HS-5 (cell line): ENCODE measurements at regions not wholly inside any gene's neighbourhood (a gene's known extent, or its start where the extent isn't known, plus 50 kb on each side); places are given as distances from the start of the nearest gene placed in this dataset.
"Not testable (repeated sequence)": the region's sequence is repeated elsewhere in the genome, so short reads cannot be mapped to it uniquely, and the experiment has no call there.

ENCODE experiments used
- DNase-seq: peaks from one replicate; pipeline ENCODE4 v3.0.0-alpha.2; 2012; ENCODE audit warnings: low read depth

GRCh38 chr13:21228738-21229137 lies 52.3 kb downstream of the MRPL57 start:
- DNase-seq: no peak

GRCh38 chr13:21229241-21230024 lies 53.0 kb downstream of the MRPL57 start:
- no peak for DNase-seq

GRCh38 chr13:21230516-21230915 lies 54.1 kb downstream of the MRPL57 start:
- no peak for DNase-seq

GRCh38 chr13:21231426-21231940 lies 55.0 kb downstream of the MRPL57 start:
- DNase-seq: no peak

GRCh38 chr13:21232196-21232595 lies 55.7 kb downstream of the MRPL57 start:
- no peak for DNase-seq

- no peak for DNase-seq
These were observed 56.1 kb downstream of the MRPL57 start for GRCh38 chr13:21232599-21232998.

GRCh38 chr13:21233086-21233485 lies 56.6 kb downstream of the MRPL57 start:
- no peak for DNase-seq

- no peak for DNase-seq
These were observed 58.1 kb downstream of the MRPL57 start for GRCh38 chr13:21234526-21234925.

- no peak for DNase-seq
These were observed 58.7 kb downstream of the MRPL57 start for GRCh38 chr13:21235174-21235573.

- DNase-seq: no peak
These were observed 60.6 kb downstream of the MRPL57 start for GRCh38 chr13:21237081-21237480.

GRCh38 chr13:21238267-21238666 lies 61.8 kb downstream of the MRPL57 start:
- DNase-seq: no peak

GRCh38 chr13:21240586-21240985 lies 64.1 kb downstream of the MRPL57 start:
- DNase-seq: peak; percentile 1

GRCh38 chr13:21242236-21242635 lies 65.8 kb downstream of the MRPL57 start:
- DNase-seq: no peak

GRCh38 chr13:21243045-21243897 lies 66.8 kb downstream of the MRPL57 start:
- no peak for DNase-seq

GRCh38 chr13:21243898-21244184 lies 67.4 kb downstream of the MRPL57 start:
- not testable (repeated sequence) for DNase-seq

GRCh38 chr13:21246761-21247452 lies 70.4 kb downstream of the MRPL57 start:
- DNase-seq: no peak

GRCh38 chr13:21256351-21256761 lies 79.9 kb downstream of the MRPL57 start:
- no peak for DNase-seq

- DNase-seq: no peak
These were observed 80.4 kb downstream of the MRPL57 start for GRCh38 chr13:21256891-21257290.

- no peak for DNase-seq
These were observed 83.4 kb downstream of the MRPL57 start for GRCh38 chr13:21259571-21260455.

GRCh38 chr13:21260561-21261290 lies 84.3 kb downstream of the MRPL57 start:
- not testable (repeated sequence) for DNase-seq
